HEK293T (cell line): ENCODE measurements at regions not wholly inside any gene's neighbourhood (a gene's known extent, or its start where the extent isn't known, plus 50 kb on each side); places are given as distances from the start of the nearest gene placed in this dataset.

Source experiments
- CTCF ChIA-PET: fragments of 350-600 bp; formaldehyde crosslinking; extraction: SDS; loops from one replicate; lab custom pipeline; 2021; ENCODE audit warnings: antibody characterized with exemption, inconsistent platforms; lab: Yijun Ruan, JAX
- POLR2A ChIA-PET: fragments of 350-600 bp; formaldehyde crosslinking; extraction: SDS; loops from one replicate; lab custom pipeline; 2020; ENCODE audit warnings: antibody characterized with exemption, inconsistent platforms; lab: Yijun Ruan, JAX
- DNase-seq: peaks from one replicate; pipeline ENCODE4 v3.0.0; 2012; ENCODE audit warnings: mixed read lengths; ENCODE audit errors: extremely low spot score
- ARNT ChIP-seq: fragments of 450-650 bp; IDR thresholded peaks from 2 replicates; pipeline ENCODE4 v1.6.1; 2017; ENCODE audit warnings: mild to moderate bottlenecking
- BHLHE40 ChIP-seq: fragments of 450-650 bp; IDR thresholded peaks from 2 replicates; pipeline ENCODE4 v1.6.1; 2016; ENCODE audit warnings: mild to moderate bottlenecking, moderate library complexity, borderline replicate concordance
- CTBP1 ChIP-seq: fragments of 450-650 bp; IDR thresholded peaks from 2 replicates; pipeline ENCODE4 v1.6.1; 2016; ENCODE audit warnings: borderline replicate concordance
- ELF4 ChIP-seq: fragments of 450-650 bp; IDR thresholded peaks from 2 replicates; pipeline ENCODE4 v1.6.1; 2017; ENCODE audit warnings: antibody characterized with exemption
- FOXA1 ChIP-seq: fragments of 450-650 bp; IDR thresholded peaks from 2 replicates; pipeline ENCODE4 v1.6.1; 2016; ENCODE audit warnings: mild to moderate bottlenecking
- FOXK2 ChIP-seq: fragments of 450-650 bp; IDR thresholded peaks from 2 replicates; pipeline ENCODE4 v1.6.1; 2016; ENCODE audit warnings: mild to moderate bottlenecking
- FOXM1 ChIP-seq: fragments of 450-650 bp; IDR thresholded peaks from 2 replicates; pipeline ENCODE4 v1.6.1; 2017; ENCODE audit warnings: mild to moderate bottlenecking, borderline replicate concordance
- HDGF ChIP-seq: fragments of 450-650 bp; IDR thresholded peaks from 2 replicates; pipeline ENCODE4 v1.6.1; 2017; ENCODE audit warnings: antibody characterized with exemption, borderline replicate concordance
- L3MBTL2 ChIP-seq: fragments of 450-650 bp; conservative IDR thresholded peaks from 2 replicates; pipeline ENCODE4 v1.6.1; 2016; ENCODE audit warnings: mild to moderate bottlenecking
- LEF1 ChIP-seq: fragments of 450-650 bp; IDR thresholded peaks from 2 replicates; pipeline ENCODE4 v1.6.1; 2017; ENCODE audit warnings: mild to moderate bottlenecking, borderline replicate concordance
- NFRKB ChIP-seq: fragments of 450-650 bp; IDR thresholded peaks from 2 replicates; pipeline ENCODE4 v1.6.1; 2016; ENCODE audit warnings: mild to moderate bottlenecking, moderate library complexity
- SP1 ChIP-seq: fragments of 450-650 bp; IDR thresholded peaks from 2 replicates; pipeline ENCODE4 v1.6.1; 2017
- SUZ12 ChIP-seq: fragments of 450-650 bp; IDR thresholded peaks from 2 replicates; pipeline ENCODE4 v1.6.1; 2016; ENCODE audit warnings: mild to moderate bottlenecking
- TARDBP ChIP-seq: fragments of 450-650 bp; IDR thresholded peaks from 2 replicates; pipeline ENCODE4 v1.6.1; 2016
- ZNF384 ChIP-seq: fragments of 450-650 bp; IDR thresholded peaks from 2 replicates; pipeline ENCODE4 v1.6.1; 2016
- TF ChIP-seq, protein P1 (sequence below): fragments of 450-650 bp; IDR thresholded peaks from 2 replicates; pipeline ENCODE4 v1.6.1; 2016

DNA sequence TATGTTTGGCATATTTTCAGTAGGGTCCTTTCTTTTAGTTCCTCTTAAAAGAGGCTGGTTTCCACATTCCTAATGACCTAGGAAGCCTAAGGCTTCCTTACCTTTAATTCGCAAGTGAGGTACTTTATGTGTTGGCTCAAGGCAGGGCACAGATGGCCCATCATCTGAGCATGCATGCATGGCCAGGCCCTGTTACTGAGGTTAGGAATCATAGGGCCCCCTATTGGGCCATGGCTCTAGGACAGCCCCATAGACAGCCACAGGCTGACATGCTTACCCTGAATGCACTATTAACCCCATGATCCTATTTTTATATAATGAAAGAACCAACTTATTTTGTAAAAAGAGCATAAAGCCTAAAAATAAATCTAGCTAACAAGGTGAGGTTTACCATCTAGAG, 271.4 kb downstream of the ELAVL2 start:
- POLR2A ChIA-PET, result no interaction called here
- TF ChIP-seq TARDBP, result no peak
- no peak for TF ChIP-seq FOXM1
- TF ChIP-seq SUZ12, result no peak
- TF ChIP-seq SP1, result no peak
- TF ChIP-seq ARNT, result no peak
- no peak for TF ChIP-seq HDGF
- TF ChIP-seq L3MBTL2, result no peak
- no peak for DNase-seq
- CTCF ChIA-PET, result no interaction called here

DNA sequence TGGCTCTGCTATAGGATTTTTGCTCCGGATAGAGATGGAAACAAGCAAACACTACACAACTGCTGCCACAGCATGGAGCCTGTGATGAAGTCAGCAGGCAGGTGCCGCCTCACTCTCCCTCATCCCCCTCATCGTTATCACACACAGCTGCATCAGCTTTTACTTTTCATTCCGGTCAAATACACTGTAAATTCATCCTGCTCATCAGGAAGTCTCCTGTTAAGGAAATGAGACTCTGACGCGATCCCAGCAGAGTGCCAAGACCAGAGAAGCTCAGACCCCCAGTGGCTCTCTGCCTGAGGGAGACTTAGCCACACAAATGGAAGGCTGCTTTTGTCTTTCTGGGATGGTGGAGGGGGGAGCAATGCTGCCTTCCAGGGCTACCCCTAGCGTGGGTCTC, 270.2 kb downstream of the ELAVL2 start:
- DNase-seq, result no peak
- CTCF ChIA-PET, result no interaction called here
- POLR2A ChIA-PET, result no interaction called here
- TF ChIP-seq TARDBP, result no peak
- no peak for TF ChIP-seq FOXK2
- no peak for TF ChIP-seq BHLHE40
- TF ChIP-seq SUZ12, result no peak
- TF ChIP-seq SP1, result no peak
- TF ChIP-seq, protein P1, sequence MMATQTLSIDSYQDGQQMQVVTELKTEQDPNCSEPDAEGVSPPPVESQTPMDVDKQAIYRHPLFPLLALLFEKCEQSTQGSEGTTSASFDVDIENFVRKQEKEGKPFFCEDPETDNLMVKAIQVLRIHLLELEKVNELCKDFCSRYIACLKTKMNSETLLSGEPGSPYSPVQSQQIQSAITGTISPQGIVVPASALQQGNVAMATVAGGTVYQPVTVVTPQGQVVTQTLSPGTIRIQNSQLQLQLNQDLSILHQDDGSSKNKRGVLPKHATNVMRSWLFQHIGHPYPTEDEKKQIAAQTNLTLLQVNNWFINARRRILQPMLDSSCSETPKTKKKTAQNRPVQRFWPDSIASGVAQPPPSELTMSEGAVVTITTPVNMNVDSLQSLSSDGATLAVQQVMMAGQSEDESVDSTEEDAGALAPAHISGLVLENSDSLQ, result no peak
- no peak for TF ChIP-seq ZNF384
- TF ChIP-seq L3MBTL2, result no peak
- TF ChIP-seq ELF4, result no peak
- no peak for TF ChIP-seq FOXM1
- no peak for TF ChIP-seq CTBP1

DNA sequence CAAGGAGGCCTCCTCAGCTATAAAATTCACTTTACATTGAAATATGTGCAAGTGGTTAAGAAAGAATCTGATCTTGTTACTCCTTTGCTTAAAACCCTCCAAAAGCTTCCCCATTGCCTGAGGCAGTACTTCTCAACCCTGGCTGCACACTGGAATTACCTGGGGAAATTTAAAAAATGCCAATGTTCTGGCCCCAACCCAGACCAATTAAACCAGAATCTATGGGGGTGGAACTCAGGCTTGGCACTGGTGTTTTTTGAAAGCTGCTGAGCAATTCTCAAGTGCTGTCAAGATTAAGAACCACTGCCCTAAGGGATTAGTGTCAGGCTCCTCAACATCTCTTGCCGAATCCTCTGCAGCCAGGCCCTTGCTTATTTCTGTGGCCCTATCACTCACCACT, 269.6 kb downstream of the ELAVL2 start:
- ChIA-PET CTCF (no interaction called here), POLR2A (no interaction called here)
- DNase-seq, result no peak
- TF ChIP-seq BHLHE40, result no peak
- TF ChIP-seq LEF1, result no peak
- no peak for TF ChIP-seq FOXA1
- no peak for TF ChIP-seq SUZ12
- TF ChIP-seq CTBP1, result no peak
- no peak for TF ChIP-seq FOXM1
- TF ChIP-seq TARDBP, result no peak
- TF ChIP-seq NFRKB, result no peak

DNA sequence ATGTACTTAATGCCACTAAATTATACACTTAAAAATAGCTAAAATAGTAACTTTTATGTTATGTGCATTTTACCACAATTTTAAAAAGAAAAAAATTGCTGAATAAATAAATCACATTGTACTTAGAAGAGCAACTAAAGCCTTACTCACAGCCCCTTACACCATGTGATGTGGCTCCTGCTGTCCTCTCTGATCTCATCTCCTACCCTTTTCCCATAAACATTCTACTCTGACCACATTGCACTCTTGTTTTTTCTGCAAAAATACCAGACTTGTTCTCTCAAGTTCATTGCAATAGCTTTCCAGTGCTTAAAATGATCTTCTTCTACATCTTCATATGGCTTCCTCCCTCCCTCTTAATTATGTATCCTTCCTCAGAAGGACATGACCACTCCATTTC, 268.4 kb downstream of the ELAVL2 start:
- no peak for DNase-seq
- TF ChIP-seq FOXA1, result no peak
- TF ChIP-seq ARNT, result no peak
- TF ChIP-seq CTBP1, result no peak
- TF ChIP-seq, protein P1, result no peak
- no peak for TF ChIP-seq SUZ12
- TF ChIP-seq FOXK2, result no peak
- TF ChIP-seq ZNF384, result no peak
- no peak for TF ChIP-seq SP1
- no peak for TF ChIP-seq ELF4
- no peak for TF ChIP-seq LEF1
- TF ChIP-seq BHLHE40, result no peak
- CTCF ChIA-PET, result interaction anchor here (0.5 kb wide), 1 partner anchor 126 kb away, joined by 4 read pairs; no protein-coding TSS in a partner anchor
- POLR2A ChIA-PET, result no interaction called here

DNA sequence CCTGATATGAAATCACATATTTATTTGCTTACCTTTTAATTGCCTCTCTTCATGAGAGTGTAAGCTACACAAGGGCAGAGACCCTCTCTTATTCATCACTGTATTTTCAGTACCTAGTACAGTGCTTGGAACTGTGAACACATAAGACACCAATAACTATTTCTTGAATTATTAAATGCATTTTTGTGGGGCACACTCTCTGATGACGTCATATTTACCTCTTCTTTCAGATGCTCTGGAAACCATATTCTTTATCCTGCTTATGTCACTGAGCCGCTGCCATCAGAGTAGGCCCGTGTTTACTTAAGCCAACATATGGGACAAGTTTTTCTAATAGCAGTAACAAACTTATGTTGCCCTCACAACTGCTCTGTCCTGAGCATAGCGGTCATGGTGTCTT, 266.5 kb downstream of the ELAVL2 start:
- no peak for DNase-seq
- CTCF ChIA-PET, result no interaction called here
- TF ChIP-seq NFRKB, result no peak
- TF ChIP-seq TARDBP, result no peak
- no peak for TF ChIP-seq CTBP1
- TF ChIP-seq BHLHE40, result no peak
- no peak for TF ChIP-seq ARNT
- TF ChIP-seq L3MBTL2, result no peak
- no peak for TF ChIP-seq FOXA1
- TF ChIP-seq, protein P1, result no peak
- no peak for TF ChIP-seq FOXM1
- TF ChIP-seq FOXK2, result no peak
- TF ChIP-seq ZNF384, result no peak
- TF ChIP-seq SP1, result no peak
- no peak for TF ChIP-seq ELF4
- no peak for TF ChIP-seq SUZ12
- TF ChIP-seq HDGF, result no peak
- no peak for TF ChIP-seq LEF1
- POLR2A ChIA-PET, result no interaction called here

DNA sequence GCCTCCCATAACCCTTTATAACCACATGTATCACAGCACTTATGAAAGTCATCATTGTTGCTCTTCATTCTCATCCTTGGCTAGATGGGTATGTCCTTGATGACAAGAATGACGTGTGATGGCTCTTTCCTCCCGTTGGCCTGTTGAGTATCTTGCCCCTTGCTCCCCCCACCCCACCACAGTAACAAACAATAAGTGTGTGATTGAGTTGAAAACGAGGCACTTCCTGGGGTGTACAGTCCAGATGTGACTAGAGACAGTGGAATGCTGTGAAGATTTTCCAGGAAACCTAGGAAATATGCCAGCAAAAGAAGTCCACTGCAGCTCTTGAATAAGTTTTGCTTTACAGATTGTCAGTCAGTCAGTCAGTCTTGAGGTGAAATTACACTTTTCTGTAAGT, 262.5 kb downstream of the ELAVL2 start:
- CTCF ChIA-PET, result no interaction called here
- TF ChIP-seq ARNT (no peak), ZNF384 (no peak), HDGF (no peak), FOXM1 (no peak), ELF4 (no peak), BHLHE40 (no peak), FOXA1 (no peak), LEF1 (no peak), L3MBTL2 (no peak), SP1 (no peak), NFRKB (no peak)
- POLR2A ChIA-PET, result no interaction called here
- DNase-seq, result no peak

DNA sequence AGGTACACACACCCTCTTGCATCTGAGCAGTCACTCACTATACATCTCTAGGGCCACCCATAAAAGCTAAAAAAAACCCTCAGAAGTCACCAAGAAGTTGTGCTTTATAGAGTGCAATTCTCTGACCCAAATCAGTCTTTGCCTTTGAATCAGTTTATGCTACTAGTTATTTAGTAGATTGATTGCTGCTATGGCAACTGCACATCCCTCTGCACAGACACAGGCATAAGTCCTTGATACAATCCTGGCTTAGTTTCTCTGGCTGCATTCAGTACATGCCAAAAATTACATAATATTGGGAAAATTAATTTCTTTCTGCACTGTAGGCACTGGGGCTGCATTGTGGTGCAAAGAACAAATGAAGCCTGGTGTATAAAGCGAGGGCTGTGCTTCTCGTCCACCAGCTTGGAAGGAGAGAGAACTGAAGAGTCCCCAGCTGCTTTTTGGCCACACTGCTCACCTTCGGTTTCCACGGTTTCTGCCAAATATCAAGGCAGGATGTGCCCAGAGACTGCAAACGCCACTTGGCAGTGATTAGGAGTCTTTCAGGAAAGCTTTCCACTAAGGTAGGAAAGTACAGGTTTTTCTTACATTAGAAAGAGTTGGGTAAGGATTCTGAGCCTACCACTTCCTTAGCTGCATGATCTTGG, 258.4 kb downstream of the ELAVL2 start:
- DNase-seq, result no peak
- ChIA-PET CTCF (no interaction called here), POLR2A (no interaction called here)
- TF ChIP-seq L3MBTL2, result no peak
- TF ChIP-seq ARNT, result no peak
- no peak for TF ChIP-seq HDGF
- no peak for TF ChIP-seq FOXM1
- TF ChIP-seq ZNF384, result no peak
- no peak for TF ChIP-seq ELF4
- TF ChIP-seq NFRKB, result no peak
- no peak for TF ChIP-seq LEF1
- TF ChIP-seq FOXK2, result no peak
- no peak for TF ChIP-seq CTBP1
- TF ChIP-seq FOXA1, result no peak
